GM18505 (cell line): ENCODE measurements at regions not wholly inside any gene's neighbourhood (a gene's known extent, or its start where the extent isn't known, plus 50 kb on each side); places are given as distances from the start of the nearest gene placed in this dataset.
"Not testable (repeated sequence)": the region's sequence is repeated elsewhere in the genome, so short reads cannot be mapped to it uniquely, and the experiment has no call there.

Experiments used
- ATAC-seq: cut with Tn5 transposase; IDR thresholded peaks from one replicate; pipeline ENCODE4 v1.9.1; 2021; ENCODE audit not compliant: unreplicated experiment

DNA sequence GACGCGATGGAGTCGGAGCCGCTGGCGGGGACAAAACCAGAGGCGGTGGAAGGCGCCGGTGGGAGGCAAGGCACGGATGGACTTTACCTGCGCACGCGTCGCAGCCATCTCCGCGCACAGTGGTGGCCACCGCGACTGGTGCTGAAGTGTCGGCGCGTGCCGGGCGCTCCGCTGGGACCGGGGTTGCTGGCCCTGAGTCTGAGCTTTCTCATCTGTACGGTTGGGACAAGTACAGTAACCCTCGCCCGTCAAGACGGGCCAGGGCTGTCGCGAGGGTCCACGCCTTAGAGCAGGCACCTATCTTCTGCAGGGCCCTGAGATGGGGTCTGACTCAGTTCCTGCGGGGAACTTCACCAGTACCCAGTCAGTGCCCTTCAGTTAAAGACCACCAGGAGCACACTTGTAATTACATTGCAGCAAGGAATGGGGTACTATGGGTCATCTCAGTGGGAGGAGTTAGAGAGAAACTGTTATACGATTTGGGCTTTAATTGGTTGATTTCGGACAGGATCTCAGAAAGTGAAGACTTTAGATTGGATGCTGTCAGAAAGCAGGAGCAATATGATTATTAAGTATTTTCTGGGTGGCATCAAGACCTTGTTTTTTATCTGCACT is 385.6 kb downstream of the SPATA31A6 start:
- not testable (repeated sequence) for ATAC-seq

DNA sequence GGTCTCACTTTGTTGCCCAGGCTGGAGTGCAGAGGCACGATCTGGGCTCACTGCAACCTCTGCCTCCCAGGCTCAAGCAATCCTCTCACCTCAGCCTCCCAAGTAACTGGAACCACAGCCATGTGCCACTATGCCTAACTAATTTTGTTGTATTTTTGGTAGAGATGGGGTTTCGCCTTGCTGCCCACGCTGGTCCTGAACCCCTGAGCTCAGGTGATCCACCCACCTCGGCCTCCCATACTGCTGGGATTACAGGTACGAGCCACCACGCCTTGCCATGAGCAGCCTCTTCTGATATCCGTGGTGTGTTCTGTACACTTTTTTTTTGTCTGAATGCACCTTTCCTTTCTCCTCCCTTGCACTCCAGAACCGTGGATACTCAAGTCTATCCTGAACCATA is 394.4 kb downstream of the SPATA31A6 start:
- not testable (repeated sequence) for ATAC-seq
